Astrocyte (in vitro differentiated cells and primary cell): ENCODE measurements at regions not wholly inside any gene's neighbourhood (a gene's known extent, or its start where the extent isn't known, plus 50 kb on each side); places are given as distances from the start of the nearest gene placed in this dataset.

Source experiments
- CTCF ChIP-seq: IDR thresholded peaks from 2 replicates; pipeline ENCODE4 v1.5.1; 2011; ENCODE audit warnings: low read depth, mild to moderate bottlenecking, inconsistent platforms, low read length, moderate library complexity; ENCODE audit not compliant: insufficient read depth
- EZH2 ChIP-seq: IDR thresholded peaks from 2 replicates; pipeline ENCODE4 v1.6.1; 2012; ENCODE audit warnings: mild to moderate bottlenecking, low read length, inconsistent platforms; ENCODE audit not compliant: insufficient read depth

GRCh38 chr9:13487936-13488335, 208.4 kb upstream of the MPDZ start:
- no peak for TF ChIP-seq CTCF
- TF ChIP-seq EZH2 = no peak
